NCI-H1436 treated with DMSO at 0.1 percent for 48 hours (cell line): ENCODE measurements at regions not wholly inside any gene's neighbourhood (a gene's known extent, or its start where the extent isn't known, plus 50 kb on each side); places are given as distances from the start of the nearest gene placed in this dataset.

Source experiments
- DNase-seq: peaks from one replicate; lab custom pipeline; 2025; lab: John Stamatoyannopoulos, UW

DNA sequence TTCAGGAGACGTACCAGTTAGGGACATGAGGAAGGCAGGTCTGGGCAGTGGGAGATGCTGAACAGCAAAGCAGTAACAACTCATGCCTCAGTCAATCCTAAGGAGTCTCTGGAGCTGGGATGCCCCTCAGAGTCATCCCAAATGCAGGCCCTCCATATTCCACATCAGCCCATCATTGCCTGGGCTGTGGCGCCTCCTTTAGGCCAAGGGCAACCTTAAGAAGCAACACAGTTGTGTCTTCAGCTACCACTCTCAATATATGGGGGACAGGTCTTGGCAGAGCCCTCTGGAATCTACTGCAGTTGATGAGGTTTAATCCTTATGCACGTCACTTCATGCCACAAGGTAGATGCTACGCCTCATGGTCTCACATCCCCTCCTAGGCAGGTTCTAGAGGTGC lies 682.0 kb upstream of the RAB6C start:
- DNase-seq, result no peak

DNA sequence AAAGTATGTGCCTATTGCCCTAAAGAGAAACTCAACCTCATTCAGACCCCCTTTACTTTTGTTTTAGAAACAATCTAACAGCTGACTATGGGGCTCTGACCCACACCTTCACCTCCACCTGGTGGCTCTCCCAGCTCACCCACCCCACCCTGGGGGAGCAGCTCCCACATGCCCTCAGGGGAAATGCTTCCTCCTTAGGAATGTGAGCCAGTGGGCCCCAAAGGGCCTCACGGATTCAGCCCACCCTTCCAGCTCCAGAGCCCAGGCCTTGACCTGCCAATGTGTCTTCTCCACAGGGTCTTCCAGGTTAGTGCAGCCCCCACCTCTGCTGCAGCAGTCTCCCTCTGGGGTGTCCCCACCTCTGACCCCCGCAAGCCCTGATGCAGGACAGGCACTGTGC lies 680.1 kb upstream of the RAB6C start:
- DNase-seq, result no peak

DNA sequence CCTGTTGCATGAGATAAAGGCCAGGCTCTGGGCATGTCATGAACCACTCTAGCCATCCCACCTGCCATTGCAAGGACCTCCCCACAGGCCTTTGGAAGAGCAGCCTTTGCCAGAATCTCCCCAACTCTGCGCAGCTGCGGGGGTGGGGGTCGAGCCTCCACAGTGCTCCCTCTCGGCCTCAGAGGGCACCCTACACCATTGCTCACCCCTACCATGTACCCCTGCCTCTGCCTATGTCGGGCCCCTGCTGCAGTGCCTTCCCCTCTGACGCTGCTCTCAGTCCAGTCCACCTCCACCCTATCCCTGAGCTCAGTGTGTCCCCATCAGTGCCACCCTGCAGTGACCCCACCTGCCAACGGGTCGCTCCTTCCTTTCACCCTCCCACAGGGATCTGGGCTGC lies 679.7 kb upstream of the RAB6C start:
- no peak for DNase-seq

DNA sequence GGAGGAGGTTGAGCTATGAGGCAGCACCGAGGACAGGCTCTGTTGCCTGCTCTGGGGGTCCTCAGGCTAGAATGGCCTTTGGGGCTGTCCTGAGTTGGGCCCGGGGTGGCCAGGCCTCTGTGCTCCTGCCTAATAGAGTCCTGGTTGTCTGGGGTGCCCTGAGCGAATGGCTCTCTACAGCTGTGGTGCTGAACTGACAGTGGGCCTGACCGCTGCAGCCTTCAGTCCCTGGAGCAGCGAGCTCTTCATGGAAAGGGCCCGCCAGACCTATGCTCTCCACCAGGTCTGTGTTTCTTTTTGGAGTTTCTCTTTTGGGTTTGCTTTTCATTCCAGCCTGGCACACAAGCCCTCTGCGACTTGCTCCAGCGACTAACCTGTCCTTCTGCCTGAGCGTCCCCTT lies 679.0 kb upstream of the RAB6C start:
- DNase-seq, result no peak

DNA sequence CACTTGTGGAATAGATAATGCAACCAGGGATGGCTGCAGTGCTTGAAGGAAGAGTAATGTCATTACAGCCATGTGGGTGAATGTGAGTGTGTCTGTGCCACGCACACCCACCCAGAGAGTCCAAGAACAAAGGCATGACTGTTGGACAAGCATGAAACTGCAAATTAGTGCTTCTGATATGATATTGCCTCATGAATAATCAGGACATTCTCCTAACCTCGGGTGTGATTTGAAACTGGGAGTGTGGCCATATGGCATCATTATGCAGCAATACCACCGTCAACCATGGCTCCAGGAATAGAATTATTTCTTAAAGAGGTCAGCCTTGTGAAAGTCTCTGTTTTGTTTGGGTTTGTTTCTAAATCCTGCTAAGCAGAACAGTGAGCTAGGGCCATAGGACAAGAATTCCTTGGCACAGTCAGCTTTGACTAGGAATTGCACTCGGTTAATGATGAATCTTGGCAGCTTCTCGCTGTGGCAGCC lies 678.0 kb upstream of the RAB6C start:
- DNase-seq, result no peak

DNA sequence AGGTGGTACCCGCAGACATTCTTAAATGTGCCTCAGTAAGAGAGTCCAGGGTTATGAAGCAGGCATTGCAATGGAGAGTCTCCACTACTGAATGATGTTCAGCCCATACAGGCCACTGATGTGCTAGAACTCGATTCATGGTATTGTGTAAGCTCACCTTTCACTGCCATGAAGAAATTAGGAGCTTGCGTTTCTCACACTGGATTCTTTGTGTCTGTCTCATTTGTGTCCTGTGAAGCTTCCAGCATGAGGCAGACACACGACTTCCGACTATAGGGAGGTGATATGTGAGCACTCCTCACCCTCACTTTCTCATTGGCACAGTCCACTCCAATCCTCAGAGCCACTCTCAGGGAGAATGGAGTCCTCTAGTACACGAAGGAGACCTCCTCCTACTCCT lies 677.4 kb upstream of the RAB6C start:
- no peak for DNase-seq

DNA sequence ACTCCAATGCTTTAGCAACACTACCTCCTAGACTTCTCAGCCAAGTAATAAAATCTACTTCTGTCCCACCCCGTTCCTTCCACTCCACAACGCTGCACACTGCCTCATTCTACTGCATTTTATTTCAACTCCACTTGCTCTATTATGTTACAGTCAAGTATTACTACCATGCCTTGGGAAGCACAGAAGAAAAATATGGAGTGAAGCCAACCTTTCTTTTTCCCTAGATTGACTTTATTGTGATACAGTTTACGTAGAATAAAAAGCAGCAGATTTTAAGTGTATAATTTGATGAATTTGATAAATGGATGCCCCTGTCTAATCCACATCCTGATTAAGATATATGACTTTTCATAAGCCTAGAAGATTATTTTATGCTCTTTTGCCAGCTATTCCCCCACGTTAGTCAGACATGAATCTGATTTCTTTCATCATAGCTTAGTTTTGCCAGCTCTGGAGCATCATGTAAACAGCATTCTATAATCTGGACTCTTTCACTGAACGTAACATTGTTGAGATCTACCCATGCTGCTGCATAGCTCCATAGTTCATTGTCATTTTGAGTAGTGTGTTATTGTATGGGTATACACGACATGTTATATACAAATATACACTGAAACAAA lies 676.8 kb upstream of the RAB6C start:
- no peak for DNase-seq

DNA sequence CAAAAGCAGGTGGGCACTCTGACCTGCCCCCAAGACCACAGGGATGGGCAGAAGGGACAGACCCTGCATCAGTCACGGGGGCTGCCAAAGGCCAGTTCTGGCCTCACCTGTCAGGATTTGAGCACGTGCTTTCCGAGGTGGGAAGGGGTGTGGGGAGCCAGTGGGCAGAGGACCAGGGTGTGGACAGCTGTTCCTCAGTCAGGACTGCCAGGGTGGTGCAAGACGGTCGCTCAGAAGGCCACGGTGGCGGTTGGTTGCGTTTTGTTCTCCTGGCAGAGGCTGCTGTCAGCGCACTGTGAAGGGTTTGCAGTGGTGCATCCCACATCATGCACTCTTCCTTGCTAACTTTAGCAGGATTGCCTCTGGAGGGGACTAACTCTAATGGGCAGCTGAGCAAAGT lies 665.3 kb upstream of the RAB6C start:
- DNase-seq, result no peak

DNA sequence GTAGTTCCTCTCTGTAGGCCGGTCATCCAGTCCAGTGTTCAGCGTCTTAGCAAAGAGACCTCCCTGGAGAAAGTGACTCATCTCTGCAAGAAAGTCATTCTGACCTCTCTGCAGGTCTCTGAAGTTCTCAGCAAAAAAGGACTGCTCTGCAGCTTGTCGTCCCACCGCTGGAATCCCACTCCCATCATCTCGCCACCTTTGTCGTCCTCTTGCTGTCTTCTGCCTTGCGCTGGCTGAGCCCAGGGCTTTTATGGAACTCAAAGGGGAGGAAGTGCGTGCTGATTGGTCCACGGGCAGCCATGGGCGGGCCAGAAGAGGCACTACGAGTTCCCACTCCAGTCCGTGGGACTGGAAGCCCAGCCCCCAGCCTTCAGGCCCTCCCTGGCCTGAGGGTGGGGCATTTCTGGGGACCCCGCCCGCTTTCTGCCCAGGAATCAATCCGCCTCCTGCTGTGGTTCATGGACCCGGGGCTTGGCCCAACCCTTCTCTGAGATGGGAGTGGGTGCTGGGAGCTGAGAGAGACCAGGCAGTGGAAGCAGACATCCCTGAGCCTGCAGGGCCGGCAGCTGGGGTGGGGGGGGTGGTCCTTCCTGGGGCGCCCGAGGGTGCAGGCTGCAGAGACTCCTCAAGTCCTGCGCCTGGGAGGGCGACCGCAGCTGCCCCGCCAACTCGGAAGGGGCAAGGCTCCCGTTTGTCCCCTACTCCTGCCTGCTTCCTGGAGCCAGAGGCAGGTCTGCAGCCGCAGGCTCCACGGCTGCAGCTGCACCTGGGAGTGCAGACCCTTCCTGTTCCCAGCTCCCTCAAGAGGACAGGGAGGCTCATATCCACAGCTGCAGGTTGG lies 660.7 kb upstream of the RAB6C start:
- DNase-seq, result no peak

DNA sequence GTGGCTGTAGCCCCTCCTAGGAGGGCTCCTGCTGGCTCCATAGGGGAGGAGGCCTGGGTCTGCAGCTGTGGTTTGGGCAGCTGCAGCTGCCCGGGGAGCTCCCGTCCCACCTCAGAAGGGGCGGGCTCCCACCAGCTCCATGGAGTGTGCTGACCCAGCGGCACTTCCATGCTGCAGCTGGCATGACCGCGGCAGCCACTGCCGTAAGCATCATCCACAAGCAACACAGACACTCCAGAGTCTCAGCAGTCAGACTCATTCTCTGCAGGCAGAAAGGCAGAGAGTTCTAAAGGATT lies 660.1 kb upstream of the RAB6C start:
- DNase-seq, result no peak

DNA sequence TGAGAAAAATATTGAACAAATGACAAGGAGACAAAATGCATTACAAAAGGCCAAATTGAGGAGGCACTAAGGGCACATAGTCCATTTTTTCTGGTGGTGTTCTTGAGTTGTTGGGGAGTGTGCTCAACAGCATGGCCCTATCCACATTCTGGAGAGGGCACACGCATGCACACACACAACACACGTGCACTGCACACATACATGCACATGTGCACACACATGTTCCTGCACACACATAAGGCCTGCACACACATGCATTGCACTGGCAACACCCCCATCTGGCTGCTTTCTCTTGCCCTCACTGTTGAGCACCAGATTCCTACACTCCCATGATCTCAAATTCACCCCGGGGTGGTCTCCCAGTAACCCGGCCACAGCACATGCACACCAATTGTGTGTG lies 659.2 kb upstream of the RAB6C start:
- no peak for DNase-seq

DNA sequence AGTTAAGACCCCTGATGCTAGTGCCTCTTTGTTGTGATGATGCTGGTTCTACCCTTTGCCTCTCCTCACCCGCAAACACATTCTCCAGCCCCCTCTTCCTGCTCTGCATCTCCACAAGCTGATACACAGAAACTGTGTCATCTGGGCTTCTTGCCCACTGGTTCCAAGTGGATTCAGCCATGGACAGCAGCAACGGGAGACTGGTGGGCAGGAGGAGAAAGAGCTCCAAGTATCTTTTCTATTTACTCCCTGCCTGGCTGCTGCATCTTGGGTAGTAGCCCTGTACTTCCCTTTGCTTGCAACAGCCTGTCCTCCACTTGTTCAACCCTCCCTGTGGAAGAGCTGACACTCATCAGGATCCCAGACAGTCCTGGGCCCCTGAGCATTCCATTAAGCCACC lies 655.1 kb upstream of the RAB6C start:
- no peak for DNase-seq

DNA sequence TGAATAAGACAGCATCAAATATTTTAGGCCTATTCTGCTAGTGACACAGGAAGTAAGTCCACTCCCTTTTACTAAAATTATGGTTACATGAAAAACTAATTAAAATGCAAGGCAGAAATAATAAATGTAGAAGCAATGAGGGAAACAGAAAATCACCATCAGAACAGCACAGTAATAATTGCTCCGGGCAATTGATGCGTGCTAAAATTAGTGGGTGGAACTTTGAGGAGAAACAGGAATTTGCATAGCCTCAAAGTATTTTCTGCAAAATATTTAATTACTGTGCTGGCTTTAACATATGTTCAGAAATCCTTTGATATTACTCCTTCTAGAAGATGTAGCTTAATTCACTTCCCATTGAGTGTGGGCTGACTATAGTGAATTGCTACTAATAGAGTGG lies 654.3 kb upstream of the RAB6C start:
- no peak for DNase-seq

DNA sequence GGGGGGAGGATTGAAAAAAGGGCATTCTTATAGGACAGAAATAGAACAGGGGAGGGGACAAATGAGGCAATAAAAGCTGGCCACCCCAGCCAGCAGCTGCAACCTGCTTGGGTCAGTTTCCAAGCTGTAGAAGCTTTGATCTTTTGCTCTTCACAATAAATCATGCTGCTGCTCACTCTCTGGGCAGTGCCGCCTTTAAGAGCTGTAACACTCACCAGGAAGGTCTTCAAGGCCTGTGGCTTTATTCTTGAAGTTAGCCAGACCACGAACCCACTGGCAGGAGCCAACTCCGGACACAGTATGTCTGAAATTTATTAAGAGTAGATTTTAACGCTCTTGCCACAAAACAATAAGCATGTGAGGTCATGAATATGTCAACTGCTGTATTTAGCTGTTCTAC lies 649.9 kb upstream of the RAB6C start:
- DNase-seq, result no peak

DNA sequence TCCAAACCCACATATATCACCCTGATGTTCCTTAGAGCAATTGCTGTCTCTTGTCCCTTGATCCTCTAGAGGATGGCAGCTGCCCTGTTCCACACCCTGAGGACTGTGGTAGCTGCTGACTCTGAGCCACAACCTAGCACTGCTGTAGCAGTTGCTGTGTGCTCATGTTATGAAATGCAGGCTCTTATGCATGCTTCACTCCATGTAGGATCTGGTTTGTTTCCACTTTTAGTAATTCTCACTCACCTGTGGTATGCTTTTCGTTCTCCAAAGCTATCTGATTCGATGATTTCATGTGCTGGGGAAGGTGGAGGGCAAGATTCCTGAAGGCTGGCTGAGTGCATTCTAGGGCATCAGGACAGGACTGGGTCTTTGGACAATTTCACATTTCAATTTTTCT lies 649.0 kb upstream of the RAB6C start:
- no peak for DNase-seq

DNA sequence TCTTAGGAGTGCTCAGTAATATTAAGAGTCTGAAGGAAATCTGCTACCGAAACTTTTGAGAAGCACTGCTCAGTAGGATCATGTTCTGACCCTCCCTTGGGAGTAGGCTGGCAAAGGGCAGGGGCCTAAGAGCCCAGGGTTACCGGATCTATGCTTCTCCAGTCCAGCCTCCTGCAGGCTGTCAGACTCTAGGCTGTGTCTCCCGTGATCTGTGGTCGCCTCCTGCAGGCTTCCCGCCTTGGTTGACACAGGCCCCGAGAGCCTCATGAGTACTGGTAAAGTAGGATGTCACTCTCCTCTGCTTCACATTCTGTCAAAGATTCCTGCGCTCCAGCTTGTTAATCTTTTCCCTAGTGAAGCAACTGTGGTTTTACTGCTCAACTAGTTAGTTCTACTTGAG lies 647.8 kb upstream of the RAB6C start:
- no peak for DNase-seq

DNA sequence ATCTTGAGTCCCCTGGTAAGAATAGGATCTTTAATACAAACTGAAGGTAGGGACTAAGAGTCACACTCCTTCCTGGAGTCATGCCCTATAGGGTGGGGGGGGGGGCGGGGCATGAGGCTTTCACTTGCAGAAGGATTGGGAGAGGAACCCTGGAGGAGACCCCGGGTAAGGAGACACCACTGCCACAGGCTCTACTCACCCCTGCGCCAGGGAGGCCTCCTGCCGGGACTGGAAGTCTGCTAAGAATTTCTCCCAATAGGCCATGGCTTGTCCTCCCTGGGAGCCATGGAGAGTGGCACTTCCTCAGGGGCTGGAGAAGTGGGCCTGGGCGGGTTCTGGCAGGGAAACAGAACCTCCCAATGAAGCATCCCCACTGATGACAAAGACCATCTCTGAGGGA lies 645.3 kb upstream of the RAB6C start:
- DNase-seq, result no peak

DNA sequence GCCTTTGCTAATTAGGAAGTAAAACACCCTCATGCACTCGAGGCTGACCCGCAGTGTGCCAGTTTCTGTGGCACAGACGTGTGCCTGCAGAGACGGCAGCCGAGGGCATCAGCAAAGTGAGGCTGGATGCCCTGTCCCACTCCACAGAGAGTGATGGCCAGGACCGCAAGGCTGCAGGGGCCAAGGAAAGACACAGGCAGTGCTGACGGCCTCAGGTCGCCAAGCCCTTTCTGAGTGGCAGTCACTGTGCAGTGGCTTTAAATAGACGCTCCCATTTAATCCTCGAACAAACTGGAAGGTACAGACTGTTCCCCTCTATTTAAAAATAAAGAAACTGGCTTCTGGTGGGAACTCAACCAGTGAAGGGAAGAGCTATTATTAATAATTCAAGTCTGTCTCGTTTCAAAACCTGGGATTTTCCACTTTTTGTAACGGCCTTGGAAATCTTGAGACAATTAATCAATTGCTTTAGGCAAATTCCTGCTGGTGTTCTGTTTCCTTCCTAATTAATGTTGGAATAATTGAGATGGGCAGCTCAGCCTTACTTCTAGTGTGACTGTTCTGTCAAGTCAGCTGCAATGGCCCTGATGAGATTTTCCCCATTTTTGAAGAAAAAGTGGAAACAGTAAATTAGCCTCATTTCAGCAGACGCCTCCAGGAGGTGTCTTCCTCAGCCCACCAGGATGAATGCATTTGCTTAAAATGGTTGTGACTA lies 644.6 kb upstream of the RAB6C start:
- no peak for DNase-seq

DNA sequence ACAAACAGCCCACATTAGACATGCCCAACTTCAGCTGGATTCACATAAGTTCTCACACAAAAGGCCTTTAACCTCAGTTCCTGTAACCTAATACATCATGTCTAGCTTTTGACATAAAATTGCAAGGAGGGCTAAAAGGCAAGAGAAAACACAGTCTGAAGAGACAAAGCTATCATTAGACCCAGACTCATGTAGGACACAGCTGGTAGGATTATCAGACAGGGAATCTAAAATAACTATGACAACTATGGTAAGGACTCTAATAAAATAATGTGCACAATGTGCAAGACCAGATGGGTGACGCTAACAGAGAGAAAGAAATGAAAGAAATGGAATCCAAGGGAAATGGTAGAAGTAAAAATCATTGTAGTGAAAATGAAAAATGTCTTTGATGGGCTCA lies 643.2 kb upstream of the RAB6C start:
- no peak for DNase-seq

DNA sequence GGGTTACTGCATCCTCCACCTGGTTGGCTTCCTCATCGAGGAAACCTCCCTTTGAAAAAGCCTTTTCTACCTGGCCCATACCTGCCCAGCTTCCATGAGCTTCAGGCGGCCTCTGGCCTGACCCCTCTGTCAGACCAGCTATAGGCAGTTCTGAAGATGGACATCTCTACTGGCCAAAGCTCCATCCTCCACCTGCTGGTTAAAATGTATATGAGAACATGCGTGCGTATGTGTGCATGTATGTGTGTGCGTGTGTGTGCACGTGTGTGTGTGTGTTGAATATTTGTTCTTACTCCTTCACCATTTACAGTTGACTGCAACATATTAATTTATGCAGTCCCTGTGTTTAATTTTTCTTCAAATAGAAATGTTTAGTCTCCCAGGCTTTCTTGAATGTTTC lies 642.4 kb upstream of the RAB6C start:
- no peak for DNase-seq

DNA sequence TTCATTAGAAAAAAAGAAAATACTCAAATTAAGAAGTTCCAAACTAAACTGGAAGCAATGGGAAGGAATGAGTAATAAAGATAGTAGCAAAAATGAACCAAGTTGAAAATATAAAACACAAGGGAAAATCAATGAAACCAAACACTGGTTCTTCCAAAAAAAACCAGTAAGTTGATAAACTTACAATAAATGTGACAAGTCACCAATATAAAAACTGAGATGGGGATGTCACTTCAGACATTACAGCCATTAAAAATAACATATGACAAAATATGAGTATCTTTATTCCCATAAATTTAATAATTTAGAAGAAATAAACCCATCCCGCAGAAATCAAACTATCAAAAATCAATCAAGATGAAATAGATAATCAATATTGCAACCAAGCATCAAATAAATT lies 633.9 kb upstream of the RAB6C start:
- no peak for DNase-seq

DNA sequence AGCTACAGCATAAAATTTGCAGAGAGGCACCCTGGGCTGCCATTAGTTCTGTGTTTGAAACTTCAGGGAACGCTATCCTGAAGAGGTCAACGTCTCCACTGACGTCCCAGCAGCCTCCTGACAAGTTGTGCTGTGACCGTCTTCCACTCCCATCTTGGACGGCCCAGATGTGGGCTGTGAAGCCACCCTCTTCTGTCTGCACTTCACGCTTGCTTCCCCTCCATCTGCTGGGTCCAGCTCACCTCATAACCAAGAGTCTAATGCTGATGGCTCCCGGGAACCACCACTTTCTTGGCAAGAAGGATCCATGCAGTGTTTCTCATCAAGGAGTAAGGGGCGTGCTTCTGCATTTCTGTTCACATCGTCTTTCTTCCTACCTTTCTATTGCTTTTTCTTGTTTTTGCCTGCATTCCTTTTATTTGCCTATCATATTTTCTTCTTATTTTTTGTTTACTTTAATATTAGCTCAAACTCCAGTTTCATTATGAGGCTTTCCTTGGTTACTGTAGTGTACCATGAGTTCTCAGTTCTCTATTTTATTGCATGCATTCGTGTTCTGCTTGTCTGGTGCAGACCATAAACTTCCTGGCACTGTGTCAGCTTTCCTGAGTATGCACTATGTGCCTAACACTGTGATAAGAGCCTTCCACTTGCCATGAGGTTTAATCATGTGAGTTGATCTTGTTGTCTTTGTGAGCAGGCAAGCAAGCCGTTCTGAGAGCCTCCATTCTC lies 631.8 kb upstream of the RAB6C start:
- no peak for DNase-seq

DNA sequence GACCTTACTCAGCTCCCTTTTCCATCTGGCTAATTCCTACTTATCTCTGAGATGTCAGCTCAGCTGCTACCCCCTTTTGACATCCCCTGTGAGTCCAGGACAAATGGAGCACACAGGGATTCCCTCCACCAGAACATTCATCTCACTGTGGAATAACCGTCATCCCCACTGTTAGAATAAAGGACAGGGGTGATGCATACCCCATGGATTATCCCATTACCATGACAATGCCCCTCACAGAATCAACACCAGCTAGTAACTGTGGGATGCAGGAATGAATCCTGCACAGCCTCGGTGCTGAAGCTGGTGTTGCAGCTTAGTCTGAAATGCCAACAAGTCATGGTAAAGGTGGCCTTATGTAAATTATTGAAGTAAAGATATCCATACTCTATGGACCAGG lies 624.8 kb upstream of the RAB6C start:
- DNase-seq, result no peak
